Glutamatergic neuron (in vitro differentiated cells): ENCODE measurements at regions not wholly inside any gene's neighbourhood (a gene's known extent, or its start where the extent isn't known, plus 50 kb on each side); places are given as distances from the start of the nearest gene placed in this dataset.

Source experiments
- DNase-seq: peaks from one replicate; pipeline ENCODE4 v3.0.0; 2022
- H3K27ac Mint-ChIP-seq: one replicate; pipeline ENCODE4 v1.8.0; 2020; ENCODE audit warnings: mild to moderate bottlenecking, mixed read lengths, inconsistent platforms; ENCODE audit not compliant: unreplicated experiment
- H3K27me3 Mint-ChIP-seq: one replicate; pipeline ENCODE4 v1.8.0; 2020; ENCODE audit warnings: mild to moderate bottlenecking, moderate library complexity, mixed read lengths, inconsistent platforms; ENCODE audit not compliant: unreplicated experiment
- H3K36me3 Mint-ChIP-seq: one replicate; pipeline ENCODE4 v1.8.0; 2020; ENCODE audit warnings: mild to moderate bottlenecking, mixed read lengths, inconsistent platforms; ENCODE audit not compliant: unreplicated experiment
- H3K4me1 Mint-ChIP-seq: one replicate; pipeline ENCODE4 v1.8.0; 2020; ENCODE audit warnings: mild to moderate bottlenecking, low read depth, mixed read lengths, inconsistent platforms; ENCODE audit not compliant: unreplicated experiment
- H3K4me3 Mint-ChIP-seq: one replicate; pipeline ENCODE4 v1.8.0; 2020; ENCODE audit warnings: mild to moderate bottlenecking, mixed read lengths, inconsistent platforms; ENCODE audit not compliant: unreplicated experiment
- H3K9me3 Mint-ChIP-seq: one replicate; pipeline ENCODE4 v1.8.0; 2020; ENCODE audit warnings: mild to moderate bottlenecking, moderate library complexity, mixed read lengths, inconsistent platforms; ENCODE audit not compliant: unreplicated experiment
- CTCF ChIP-seq: fragments of 200-600 bp; sonication (generic); IDR thresholded peaks from one replicate; pipeline ENCODE4 v1.5.0; 2021; ENCODE audit not compliant: partially characterized antibody, unreplicated experiment

- H3K27ac Mint-ChIP-seq = no peak overlapping the region
Observed at GRCh38 chr14:62614122-62614521, 431.1 kb downstream of the KCNH5 start.

GRCh38 chr14:62616668-62617067 lies 428.6 kb downstream of the KCNH5 start:
- no peaks in the 10 kb centered on the region for H3K4me1 Mint-ChIP-seq
- no peaks in the 10 kb centered on the region for H3K9me3 Mint-ChIP-seq
- no peak for DNase-seq
- H3K27ac Mint-ChIP-seq = no peak overlapping the region
- H3K4me3 Mint-ChIP-seq = no peak overlapping the region
- H3K27me3 Mint-ChIP-seq = no peaks in the 10 kb centered on the region
- H3K36me3 Mint-ChIP-seq = no peaks in the 10 kb centered on the region
- TF ChIP-seq CTCF = no peak

More at GRCh38 chr14:62614122-62614521, 431.1 kb downstream of the KCNH5 start:
- no peak for DNase-seq
- no peaks in the 10 kb centered on the region for H3K4me1 Mint-ChIP-seq
- no peak overlapping the region for H3K4me3 Mint-ChIP-seq
- no peaks in the 10 kb centered on the region for H3K27me3 Mint-ChIP-seq
- TF ChIP-seq CTCF = no peak
- H3K9me3 Mint-ChIP-seq = no peaks in the 10 kb centered on the region
- no peaks in the 10 kb centered on the region for H3K36me3 Mint-ChIP-seq

- H3K27me3 Mint-ChIP-seq = peaks cover 3% of the 10 kb centered on the region
- H3K9me3 Mint-ChIP-seq = no peaks in the 10 kb centered on the region
- no peaks in the 10 kb centered on the region for H3K36me3 Mint-ChIP-seq
- no peaks in the 10 kb centered on the region for H3K4me1 Mint-ChIP-seq
- H3K4me3 Mint-ChIP-seq = no peak overlapping the region
- no peak overlapping the region for H3K27ac Mint-ChIP-seq
- no peak for TF ChIP-seq CTCF
- DNase-seq = no peak
Observed at GRCh38 chr14:62626416-62626815, 418.8 kb downstream of the KCNH5 start.

- Mint-ChIP-seq H3K9me3 (no peaks in the 10 kb centered on the region), H3K27ac (no peak overlapping the region), H3K36me3 (no peaks in the 10 kb centered on the region), H3K27me3 (no peaks in the 10 kb centered on the region), H3K4me3 (no peak overlapping the region), H3K4me1 (no peaks in the 10 kb centered on the region)
- DNase-seq = no peak
- no peak for TF ChIP-seq CTCF
Observed at GRCh38 chr14:62629176-62629725, 416.0 kb downstream of the KCNH5 start.

- Mint-ChIP-seq H3K9me3 (no peaks in the 10 kb centered on the region), H3K4me3 (no peak overlapping the region), H3K4me1 (no peaks in the 10 kb centered on the region), H3K27ac (no peak overlapping the region), H3K36me3 (no peaks in the 10 kb centered on the region), H3K27me3 (no peaks in the 10 kb centered on the region)
- no peak for DNase-seq
- no peak for TF ChIP-seq CTCF
Observed at GRCh38 chr14:62631176-62631575, 414.1 kb downstream of the KCNH5 start.
